Spleen (tissue), 7 donors: ENCODE measurements at regions not wholly inside any gene's neighbourhood (a gene's known extent, or its start where the extent isn't known, plus 50 kb on each side); places are given as distances from the start of the nearest gene placed in this dataset.

ENCODE experiments used
- CTCF ChIP-seq, 11 experiments: fragments of 200-600 bp in 7 of 11; fragments of 450-650 bp in 4 of 11; sonication (generic) in 4 of 11; IDR thresholded peaks in 8 of 11; conservative IDR thresholded peaks in 3 of 11; 1 replicate in 7 of 11; 2 replicates in 4 of 11; pipeline versions ENCODE4 v1.4.0 to v1.8.0; 2016 to 2021; ENCODE audit warnings: antibody characterized with exemption in 11 of 11, inconsistent platforms in 4 of 11, mild to moderate bottlenecking in 1 of 11
- POLR2A ChIP-seq, 3 donors: fragments of 450-650 bp; IDR thresholded peaks; one replicate each; pipeline ENCODE4 v1.5.1; 2017; ENCODE audit warnings: antibody characterized with exemption in 3 of 3, mild to moderate bottlenecking in 1 of 3
- POLR2AphosphoS5 ChIP-seq, 3 donors: sonication (generic); formaldehyde crosslinking; IDR thresholded peaks; one replicate each; pipeline ENCODE4 v1.5.1; 2017; ENCODE audit warnings: antibody characterized with exemption in 3 of 3
- donor health status: DM: no; HTN: no; CAD: no; lungs with moderate emphysema.
- donor health status: DM: no; HTN: no; CAD: no.
- donor health status: DM: no; HTN: no; CAD: no.

DNA sequence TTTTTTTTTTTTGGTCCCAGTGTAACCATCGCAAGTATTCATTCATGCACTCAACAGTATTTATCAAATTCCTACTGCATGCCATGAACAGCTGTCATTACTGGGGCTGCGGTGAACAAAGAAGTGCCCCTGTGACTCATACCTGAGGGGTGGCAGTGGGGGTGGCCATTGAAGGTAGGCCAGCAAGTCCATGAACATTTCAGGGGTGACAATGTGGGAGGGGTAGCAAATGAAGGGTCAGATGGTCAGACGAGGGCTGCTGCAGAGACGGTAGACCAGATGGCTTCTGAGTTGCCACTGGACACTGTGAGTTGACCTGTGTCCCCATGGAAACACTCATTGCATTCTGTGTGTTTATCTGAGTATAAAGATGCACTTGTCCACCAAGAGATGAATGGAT, 92.5 kb upstream of the PITRM1 start:
- no peak for TF ChIP-seq POLR2A (IDR thresholded peaks at IDR 0.05)
- no peak for TF ChIP-seq CTCF (IDR thresholded peaks at IDR 0.05 in 8 of 11, conservative IDR thresholded peaks at IDR 0.05 in 3 of 11)
- no peak for TF ChIP-seq POLR2AphosphoS5 (IDR thresholded peaks at IDR 0.05)
